Kidney epithelial cell (primary cell): ENCODE measurements at regions not wholly inside any gene's neighbourhood (a gene's known extent, or its start where the extent isn't known, plus 50 kb on each side); places are given as distances from the start of the nearest gene placed in this dataset.
"Not testable (repeated sequence)": the region's sequence is repeated elsewhere in the genome, so short reads cannot be mapped to it uniquely, and the experiment has no call there.

Source experiments
- DNase-seq: peaks from one replicate; pipeline ENCODE4 v3.0.0-alpha.2; 2010; ENCODE audit warnings: low read depth
- H3K27me3 ChIP-seq: 2 replicates; pipeline ENCODE4 v1.6.0; 2011; ENCODE audit warnings: low read length; ENCODE audit not compliant: control insufficient read depth, insufficient read depth
- H3K36me3 ChIP-seq: 2 replicates; pipeline ENCODE4 v1.5.1; 2011; ENCODE audit warnings: low read length; ENCODE audit not compliant: control insufficient read depth, insufficient read depth
- H3K4me3 ChIP-seq: 2 replicates; pipeline ENCODE4 v1.5.1; 2011; ENCODE audit warnings: low read depth, mild to moderate bottlenecking, control low read depth, low read length
- CTCF ChIP-seq: IDR thresholded peaks from 2 replicates; pipeline ENCODE4 v1.5.1; 2011; ENCODE audit warnings: mild to moderate bottlenecking, moderate library complexity, low read length, control low read depth, inconsistent platforms; ENCODE audit not compliant: insufficient read depth, poor library complexity, severe bottlenecking

GRCh38 chr5:42989190-42989589, 50.9 kb downstream of the ANXA2R start:
- TF ChIP-seq CTCF = no peak
- H3K36me3 ChIP-seq = no peaks in the 10 kb centered on the region
- no peak overlapping the region for H3K4me3 ChIP-seq
- no peaks in the 10 kb centered on the region for H3K27me3 ChIP-seq
- no peak for DNase-seq

- DNase-seq = no peak
- H3K4me3 ChIP-seq = no peak overlapping the region
- H3K36me3 ChIP-seq = no peaks in the 10 kb centered on the region
- H3K27me3 ChIP-seq = no peaks in the 10 kb centered on the region
- no peak for TF ChIP-seq CTCF
Observed at GRCh38 chr5:42988568-42988967, 51.6 kb downstream of the ANXA2R start.

GRCh38 chr5:42985129-42986037, 54.7 kb downstream of the ANXA2R start:
- no peaks in the 10 kb centered on the region for H3K27me3 ChIP-seq
- H3K4me3 ChIP-seq = no peak overlapping the region
- no peak for TF ChIP-seq CTCF
- no peaks in the 10 kb centered on the region for H3K36me3 ChIP-seq
- DNase-seq = no peak

GRCh38 chr5:42984307-42984706, 55.8 kb downstream of the ANXA2R start:
- TF ChIP-seq CTCF = no peak
- Histone ChIP-seq H3K36me3 (no peaks in the 10 kb centered on the region), H3K27me3 (no peaks in the 10 kb centered on the region), H3K4me3 (no peak overlapping the region)
- DNase-seq = no peak

- Histone ChIP-seq H3K4me3 (no peak overlapping the region), H3K36me3 (no peaks in the 10 kb centered on the region), H3K27me3 (no peaks in the 10 kb centered on the region)
- no peak for DNase-seq
- TF ChIP-seq CTCF = no peak
Observed at GRCh38 chr5:42982107-42982622, 58.0 kb downstream of the ANXA2R start.

GRCh38 chr5:42981417-42982106, 58.6 kb downstream of the ANXA2R start:
- H3K27me3 ChIP-seq = not testable (repeated sequence)

GRCh38 chr5:42981015-42981414, 59.1 kb downstream of the ANXA2R start:
- DNase-seq, H3K27me3 ChIP-seq, H3K36me3 ChIP-seq, H3K4me3 ChIP-seq: not testable (repeated sequence)

More at GRCh38 chr5:42981417-42982106, 58.6 kb downstream of the ANXA2R start:
- H3K36me3 ChIP-seq, DNase-seq, H3K4me3 ChIP-seq: not testable (repeated sequence)

GRCh38 chr5:42980391-42980790, 59.7 kb downstream of the ANXA2R start:
- DNase-seq = not testable (repeated sequence)

GRCh38 chr5:42979242-42979641, 60.9 kb downstream of the ANXA2R start:
- H3K36me3 ChIP-seq, H3K27me3 ChIP-seq, DNase-seq, H3K4me3 ChIP-seq: not testable (repeated sequence)

More at GRCh38 chr5:42980391-42980790, 59.7 kb downstream of the ANXA2R start:
- H3K4me3 ChIP-seq, H3K36me3 ChIP-seq, H3K27me3 ChIP-seq: not testable (repeated sequence)
